Activated T-helper 2 cell treated with anti-CD3 and anti-CD28 coated beads, Interferon-gamma antibody, Interleukin-2, Interleukin-4, amounts not matched to agents 10 μg/mL and 5 μg/mL and 100 μg/mL, durations not matched to agents 14 hours and 24 hours and 36 hours (primary cell): ENCODE measurements at regions not wholly inside any gene's neighbourhood (a gene's known extent, or its start where the extent isn't known, plus 50 kb on each side); places are given as distances from the start of the nearest gene placed in this dataset.
"Not testable (repeated sequence)": the region's sequence is repeated elsewhere in the genome, so short reads cannot be mapped to it uniquely, and the experiment has no call there.

Experiments
- DNase-seq: peaks from one replicate; pipeline ENCODE4 v3.0.0; 2021; ENCODE audit warnings: low spot score
- H3K27ac Mint-ChIP-seq: one replicate; pipeline ENCODE4 v1.8.0; 2021; ENCODE audit warnings: mixed read lengths
- H3K27me3 Mint-ChIP-seq: one replicate; pipeline ENCODE4 v1.8.0; 2021; ENCODE audit warnings: low read depth, mixed read lengths
- H3K36me3 Mint-ChIP-seq: one replicate; pipeline ENCODE4 v1.8.0; 2021; ENCODE audit warnings: low read depth, mixed read lengths
- H3K4me1 Mint-ChIP-seq: one replicate; pipeline ENCODE4 v1.8.0; 2021; ENCODE audit warnings: low read depth, mixed read lengths
- H3K4me3 Mint-ChIP-seq: one replicate; pipeline ENCODE4 v1.8.0; 2021; ENCODE audit warnings: low read depth, mild to moderate bottlenecking, moderate library complexity, mixed read lengths
- H3K9me3 Mint-ChIP-seq: one replicate; pipeline ENCODE4 v1.8.0; 2021; ENCODE audit warnings: mixed read lengths
- intact Hi-C: fragments of 100-400 bp; cut with micrococcal nuclease; formaldehyde crosslinking; loops from one replicate; pipeline ENCODE4 v1.15.1; 2023

- Mint-ChIP-seq H3K27me3 (no peaks in the 10 kb centered on the region), H3K27ac (no peak overlapping the region), H3K36me3 (no peaks in the 10 kb centered on the region), H3K9me3 (peaks cover 19% of the 10 kb centered on the region), H3K4me3 (no peak overlapping the region), H3K4me1 (no peaks in the 10 kb centered on the region)
- DNase-seq: no peak
- intact Hi-C loops: no loop called here
These were observed 537.9 kb downstream of the HINT1 start for GRCh38 chr5:130627145-130627544.

- H3K27me3 Mint-ChIP-seq: no peaks in the 10 kb centered on the region
- H3K4me1 Mint-ChIP-seq: no peaks in the 10 kb centered on the region
These were observed 540.3 kb downstream of the HINT1 start for GRCh38 chr5:130624805-130625204.

GRCh38 chr5:130616161-130616560 is 548.9 kb downstream of the HINT1 start:
- DNase-seq: no peak
- intact Hi-C loops: no loop called here
- H3K4me3 Mint-ChIP-seq: no peak overlapping the region
- H3K4me1 Mint-ChIP-seq: no peaks in the 10 kb centered on the region
- no peaks in the 10 kb centered on the region for H3K36me3 Mint-ChIP-seq
- H3K9me3 Mint-ChIP-seq: no peaks in the 10 kb centered on the region
- H3K27me3 Mint-ChIP-seq: no peaks in the 10 kb centered on the region
- H3K27ac Mint-ChIP-seq: no peak overlapping the region

More at GRCh38 chr5:130624805-130625204, 540.3 kb downstream of the HINT1 start:
- no peak for DNase-seq
- intact Hi-C loops: no loop called here
- H3K27ac Mint-ChIP-seq: no peak overlapping the region
- H3K36me3 Mint-ChIP-seq: no peaks in the 10 kb centered on the region
- peaks cover 5% of the 10 kb centered on the region for H3K9me3 Mint-ChIP-seq
- no peak overlapping the region for H3K4me3 Mint-ChIP-seq

- no peaks in the 10 kb centered on the region for H3K27me3 Mint-ChIP-seq
- H3K27ac Mint-ChIP-seq: no peak overlapping the region
- H3K4me3 Mint-ChIP-seq: no peak overlapping the region
- DNase-seq: no peak
- no peaks in the 10 kb centered on the region for H3K9me3 Mint-ChIP-seq
- intact Hi-C loops: no loop called here
- no peaks in the 10 kb centered on the region for H3K36me3 Mint-ChIP-seq
- H3K4me1 Mint-ChIP-seq: no peaks in the 10 kb centered on the region
These were observed 559.8 kb downstream of the HINT1 start for GRCh38 chr5:130605234-130605633.

GRCh38 chr5:130596647-130597046 is 568.4 kb downstream of the HINT1 start:
- H3K9me3 Mint-ChIP-seq, H3K4me3 Mint-ChIP-seq, H3K27me3 Mint-ChIP-seq, DNase-seq, H3K36me3 Mint-ChIP-seq, H3K4me1 Mint-ChIP-seq, H3K27ac Mint-ChIP-seq, intact Hi-C loops: not testable (repeated sequence)

- Mint-ChIP-seq H3K4me3 (no peak overlapping the region), H3K27me3 (no peaks in the 10 kb centered on the region), H3K4me1 (no peaks in the 10 kb centered on the region), H3K36me3 (no peaks in the 10 kb centered on the region), H3K27ac (no peak overlapping the region), H3K9me3 (no peaks in the 10 kb centered on the region)
- DNase-seq: no peak
- intact Hi-C loops: no loop called here
These were observed 584.8 kb downstream of the HINT1 start for GRCh38 chr5:130580264-130580663.

GRCh38 chr5:130578354-130578753 is 586.7 kb downstream of the HINT1 start:
- Mint-ChIP-seq H3K27ac (no peak overlapping the region), H3K9me3 (no peaks in the 10 kb centered on the region), H3K27me3 (no peaks in the 10 kb centered on the region), H3K4me3 (no peak overlapping the region), H3K36me3 (no peaks in the 10 kb centered on the region), H3K4me1 (no peaks in the 10 kb centered on the region)
- intact Hi-C loops: no loop called here
- no peak for DNase-seq

GRCh38 chr5:130571076-130571475 is 594.0 kb downstream of the HINT1 start:
- no peaks in the 10 kb centered on the region for H3K27me3 Mint-ChIP-seq

GRCh38 chr5:130568791-130569190 is 596.3 kb downstream of the HINT1 start:
- Mint-ChIP-seq H3K27ac (no peak overlapping the region), H3K4me3 (no peak overlapping the region), H3K9me3 (no peaks in the 10 kb centered on the region), H3K4me1 (no peaks in the 10 kb centered on the region), H3K27me3 (no peaks in the 10 kb centered on the region), H3K36me3 (no peaks in the 10 kb centered on the region)
- intact Hi-C loops: no loop called here
- no peak for DNase-seq

More at GRCh38 chr5:130571076-130571475, 594.0 kb downstream of the HINT1 start:
- Mint-ChIP-seq H3K4me3 (no peak overlapping the region), H3K4me1 (no peaks in the 10 kb centered on the region), H3K36me3 (no peaks in the 10 kb centered on the region), H3K9me3 (no peaks in the 10 kb centered on the region), H3K27ac (no peak overlapping the region)
- DNase-seq: no peak
- intact Hi-C loops: no loop called here

GRCh38 chr5:130555429-130555828 is 609.6 kb downstream of the HINT1 start:
- DNase-seq: no peak
- H3K27me3 Mint-ChIP-seq: no peaks in the 10 kb centered on the region
- intact Hi-C loops: no loop called here
- H3K9me3 Mint-ChIP-seq: no peaks in the 10 kb centered on the region
- H3K36me3 Mint-ChIP-seq: no peaks in the 10 kb centered on the region
- no peaks in the 10 kb centered on the region for H3K4me1 Mint-ChIP-seq
- H3K27ac Mint-ChIP-seq: no peak overlapping the region
- H3K4me3 Mint-ChIP-seq: no peak overlapping the region

GRCh38 chr5:130550562-130550928 is 614.5 kb downstream of the HINT1 start:
- Mint-ChIP-seq H3K36me3 (no peaks in the 10 kb centered on the region), H3K27ac (no peak overlapping the region), H3K4me1 (no peaks in the 10 kb centered on the region), H3K27me3 (no peaks in the 10 kb centered on the region), H3K4me3 (no peak overlapping the region), H3K9me3 (peaks cover 3% of the 10 kb centered on the region)
- no peak for DNase-seq
- intact Hi-C loops: no loop called here

- Mint-ChIP-seq H3K27ac (no peak overlapping the region), H3K9me3 (peaks cover 8% of the 10 kb centered on the region), H3K4me1 (no peaks in the 10 kb centered on the region), H3K27me3 (no peaks in the 10 kb centered on the region), H3K36me3 (no peaks in the 10 kb centered on the region), H3K4me3 (no peak overlapping the region)
- intact Hi-C loops: no loop called here
- DNase-seq: no peak
These were observed 615.0 kb downstream of the HINT1 start for GRCh38 chr5:130549884-130550561.

GRCh38 chr5:130546211-130546610 is 618.8 kb downstream of the HINT1 start:
- intact Hi-C loops: no loop called here
- H3K9me3 Mint-ChIP-seq: peaks cover 14% of the 10 kb centered on the region
- H3K4me1 Mint-ChIP-seq: peaks cover 3% of the 10 kb centered on the region
- no peak for DNase-seq
- no peak overlapping the region for H3K4me3 Mint-ChIP-seq
- H3K36me3 Mint-ChIP-seq: no peaks in the 10 kb centered on the region
- no peaks in the 10 kb centered on the region for H3K27me3 Mint-ChIP-seq
- no peak overlapping the region for H3K27ac Mint-ChIP-seq

- intact Hi-C loops: no loop called here
- peaks cover 3% of the 10 kb centered on the region for H3K4me1 Mint-ChIP-seq
- H3K4me3 Mint-ChIP-seq: no peak overlapping the region
- H3K36me3 Mint-ChIP-seq: no peaks in the 10 kb centered on the region
- DNase-seq: no peak
- H3K27me3 Mint-ChIP-seq: no peaks in the 10 kb centered on the region
- H3K27ac Mint-ChIP-seq: no peak overlapping the region
- H3K9me3 Mint-ChIP-seq: peaks cover 14% of the 10 kb centered on the region
These were observed 619.8 kb downstream of the HINT1 start for GRCh38 chr5:130545291-130545690.
